Calu3 (cell line): ENCODE measurements at regions not wholly inside any gene's neighbourhood (a gene's known extent, or its start where the extent isn't known, plus 50 kb on each side); places are given as distances from the start of the nearest gene placed in this dataset.
"Not testable (repeated sequence)": the region's sequence is repeated elsewhere in the genome, so short reads cannot be mapped to it uniquely, and the experiment has no call there.

Experiments
- BruUV-seq: library from RNA; stranded (reverse); fragments of 400-500 nt; replicated peaks from 2 replicates; lab custom pipeline; 2021; lab: Mats Ljungman, UMichigan
- CTCF ChIA-PET: fragments of 300-600 bp; sonication (Branson Sonifier 250); formaldehyde crosslinking; loops from one replicate; lab custom pipeline; 2022; ENCODE audit warnings: antibody characterized with exemption; lab: Charles Lee
- DNase-seq: peaks from one replicate; pipeline ENCODE4 v3.0.0; 2022
- H3K27ac Mint-ChIP-seq: one replicate; pipeline ENCODE4 v1.8.0; 2022; ENCODE audit warnings: mixed read lengths; ENCODE audit not compliant: unreplicated experiment
- H3K27me3 Mint-ChIP-seq: one replicate; pipeline ENCODE4 v1.8.0; 2022; ENCODE audit warnings: mixed read lengths; ENCODE audit not compliant: unreplicated experiment
- H3K36me3 Mint-ChIP-seq: one replicate; pipeline ENCODE4 v1.8.0; 2022; ENCODE audit warnings: mild to moderate bottlenecking, moderate library complexity, mixed read lengths; ENCODE audit not compliant: insufficient read depth, unreplicated experiment
- H3K4me1 Mint-ChIP-seq: one replicate; pipeline ENCODE4 v1.8.0; 2022; ENCODE audit warnings: mild to moderate bottlenecking, low read depth, mixed read lengths; ENCODE audit not compliant: unreplicated experiment
- H3K4me3 Mint-ChIP-seq: one replicate; pipeline ENCODE4 v1.8.0; 2022; ENCODE audit warnings: mild to moderate bottlenecking, low read depth, moderate library complexity, mixed read lengths; ENCODE audit not compliant: unreplicated experiment
- H3K9me3 Mint-ChIP-seq: one replicate; pipeline ENCODE4 v1.8.0; 2022; ENCODE audit warnings: low read depth, mixed read lengths; ENCODE audit not compliant: unreplicated experiment
- intact Hi-C: fragments of 100-400 bp; cut with micrococcal nuclease; formaldehyde crosslinking; loops from one replicate; pipeline ENCODE4 v1.10.0; 2022; ENCODE audit not compliant: unreplicated experiment
- TF ChIP-seq, protein P1 (sequence below): fragments of 200-600 bp; IDR thresholded peaks from one replicate; pipeline ENCODE4 v1.8.0; 2022; ENCODE audit warnings: antibody characterized with exemption; ENCODE audit not compliant: unreplicated experiment

DNA sequence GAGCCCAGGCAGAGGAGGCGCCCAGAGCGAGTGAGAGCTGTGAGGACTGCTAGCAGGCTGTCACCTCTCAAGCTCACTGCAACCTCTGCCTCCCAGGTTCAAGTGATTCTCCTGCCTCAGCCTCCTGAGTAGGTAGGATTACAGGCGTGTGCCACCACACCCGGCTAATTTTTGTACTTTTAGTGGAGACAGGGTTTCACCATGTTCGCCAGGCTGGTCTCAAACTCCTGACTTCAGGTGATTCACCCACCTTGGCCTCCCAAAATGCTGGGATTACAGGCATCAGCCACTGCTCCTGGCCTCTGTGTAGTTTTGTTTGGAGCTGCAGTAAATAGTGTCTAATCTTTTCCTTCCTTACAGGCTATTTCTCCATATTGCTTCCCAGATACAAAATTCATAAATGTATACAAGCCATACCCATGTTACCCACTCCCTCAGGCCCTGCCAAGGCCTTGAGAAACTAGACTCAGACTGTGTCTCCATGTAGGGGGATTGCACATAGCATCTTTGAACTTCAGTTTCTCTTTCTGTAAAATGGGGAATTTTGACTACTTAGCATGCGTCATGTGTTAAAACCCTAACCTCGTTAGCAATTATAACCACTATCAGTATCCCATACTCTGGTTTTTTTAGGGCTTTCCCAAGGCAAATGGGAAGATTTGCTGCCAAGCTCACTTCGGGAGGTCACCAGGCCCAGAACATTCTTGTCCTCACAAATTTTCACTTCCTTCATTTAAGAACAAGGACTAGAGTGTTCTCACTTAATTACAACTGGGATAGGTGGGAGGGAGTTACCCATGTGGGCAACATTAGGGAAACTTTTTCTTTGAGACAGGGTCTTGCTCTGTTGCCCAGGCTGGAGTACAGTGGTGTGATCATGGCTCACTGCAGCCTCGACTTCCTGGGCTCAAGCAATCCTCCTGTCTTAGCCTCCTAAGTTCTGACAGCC lies 67.3 kb upstream of the DDR1 start:
- DNase-seq, result no peak
- Mint-ChIP-seq H3K36me3 (peaks cover 32% of the 10 kb centered on the region), H3K27ac (peak overlapping the region; percentile 85), H3K27me3 (no peaks in the 10 kb centered on the region), H3K4me3 (no peak overlapping the region), H3K9me3 (no peaks in the 10 kb centered on the region), H3K4me1 (peaks cover 69% of the 10 kb centered on the region)
- CTCF ChIA-PET, result no interaction called here
- BruUV-seq, result no TSS peak
- intact Hi-C loops, result no loop called here
- TF ChIP-seq, protein P1, sequence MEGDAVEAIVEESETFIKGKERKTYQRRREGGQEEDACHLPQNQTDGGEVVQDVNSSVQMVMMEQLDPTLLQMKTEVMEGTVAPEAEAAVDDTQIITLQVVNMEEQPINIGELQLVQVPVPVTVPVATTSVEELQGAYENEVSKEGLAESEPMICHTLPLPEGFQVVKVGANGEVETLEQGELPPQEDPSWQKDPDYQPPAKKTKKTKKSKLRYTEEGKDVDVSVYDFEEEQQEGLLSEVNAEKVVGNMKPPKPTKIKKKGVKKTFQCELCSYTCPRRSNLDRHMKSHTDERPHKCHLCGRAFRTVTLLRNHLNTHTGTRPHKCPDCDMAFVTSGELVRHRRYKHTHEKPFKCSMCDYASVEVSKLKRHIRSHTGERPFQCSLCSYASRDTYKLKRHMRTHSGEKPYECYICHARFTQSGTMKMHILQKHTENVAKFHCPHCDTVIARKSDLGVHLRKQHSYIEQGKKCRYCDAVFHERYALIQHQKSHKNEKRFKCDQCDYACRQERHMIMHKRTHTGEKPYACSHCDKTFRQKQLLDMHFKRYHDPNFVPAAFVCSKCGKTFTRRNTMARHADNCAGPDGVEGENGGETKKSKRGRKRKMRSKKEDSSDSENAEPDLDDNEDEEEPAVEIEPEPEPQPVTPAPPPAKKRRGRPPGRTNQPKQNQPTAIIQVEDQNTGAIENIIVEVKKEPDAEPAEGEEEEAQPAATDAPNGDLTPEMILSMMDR, result no peak

DNA sequence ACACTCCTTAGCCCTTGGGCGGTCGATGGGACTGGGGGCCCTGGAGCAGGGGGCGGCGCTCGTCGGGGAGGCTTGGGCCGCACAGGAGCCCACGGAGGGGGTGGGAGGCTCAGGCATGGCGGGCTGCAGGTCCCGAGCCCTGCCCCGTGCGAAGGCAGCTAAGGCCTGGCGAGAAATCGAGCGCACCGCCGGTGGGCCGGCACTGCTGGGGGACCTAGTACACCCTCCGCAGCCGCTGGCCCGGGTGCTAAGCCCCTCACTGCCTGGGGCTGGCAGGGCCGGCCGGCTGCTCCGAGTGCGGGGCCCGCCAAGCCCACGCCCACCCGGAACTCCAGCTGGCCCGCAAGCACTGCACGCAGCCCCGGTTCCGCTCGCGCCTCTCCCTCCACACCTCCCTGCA lies 68.0 kb upstream of the DDR1 start:
- H3K27me3 Mint-ChIP-seq, H3K4me3 Mint-ChIP-seq, DNase-seq, intact Hi-C loops, H3K9me3 Mint-ChIP-seq, BruUV-seq, H3K27ac Mint-ChIP-seq: not testable (repeated sequence)
- CTCF ChIA-PET, result interaction anchor here (0.7 kb wide), 1 partner anchor 64 kb away, joined by 3 read pairs; no protein-coding TSS in a partner anchor
- Mint-ChIP-seq H3K4me1 (peaks cover 64% of the 10 kb centered on the region), H3K36me3 (peaks cover 32% of the 10 kb centered on the region)

DNA sequence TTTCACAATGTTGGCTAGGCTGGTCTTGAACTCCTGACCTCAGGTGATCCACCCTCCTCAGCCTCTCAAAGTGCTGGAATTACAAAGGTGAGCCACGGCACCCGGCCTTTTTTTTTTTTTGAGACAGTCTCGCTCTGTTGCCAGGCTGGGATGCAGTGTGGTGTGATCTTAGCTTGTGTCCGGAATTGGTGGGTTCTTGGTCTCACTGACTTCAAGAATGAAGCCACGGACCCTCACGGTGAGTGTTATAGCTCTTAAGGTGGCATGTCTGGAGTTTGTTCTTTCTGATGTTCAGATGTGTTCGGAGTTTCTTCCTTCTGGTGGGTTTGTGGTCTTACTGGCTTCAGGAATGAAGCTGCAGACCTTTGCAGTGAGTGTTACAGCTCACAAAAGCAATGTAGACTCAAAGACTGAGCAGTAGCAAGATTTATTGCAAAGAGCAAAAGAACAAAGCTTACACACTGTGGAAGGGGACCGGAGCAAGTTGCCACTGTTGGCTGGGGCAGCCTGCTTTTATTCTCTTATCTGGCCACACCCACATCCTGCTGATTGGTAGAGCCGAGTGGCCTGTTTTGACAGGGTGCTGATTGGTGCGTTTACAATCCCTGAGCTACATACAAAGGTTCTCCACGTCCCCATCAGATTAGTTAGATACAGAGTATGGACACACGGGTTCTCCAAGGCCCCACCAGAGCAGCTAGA lies 69.1 kb upstream of the DDR1 start:
- BruUV-seq, result TSS peak; percentile 75
- CTCF ChIA-PET, result interaction anchor here (0.6 to 1.3 kb wide), 3 partner anchors 18 to 1111 kb away, joined by 3 read pairs; no protein-coding TSS in a partner anchor
- not testable (repeated sequence) for H3K9me3 Mint-ChIP-seq, H3K4me3 Mint-ChIP-seq, DNase-seq, H3K27me3 Mint-ChIP-seq
- intact Hi-C loops, result loop anchor here (2.0 kb wide), 1 partner anchor 72 kb away; the partner anchor contains the start of gene FLOT1
- peak overlapping the region; percentile 84 for H3K27ac Mint-ChIP-seq
- peaks cover 32% of the 10 kb centered on the region for H3K36me3 Mint-ChIP-seq
- peaks cover 66% of the 10 kb centered on the region for H3K4me1 Mint-ChIP-seq

DNA sequence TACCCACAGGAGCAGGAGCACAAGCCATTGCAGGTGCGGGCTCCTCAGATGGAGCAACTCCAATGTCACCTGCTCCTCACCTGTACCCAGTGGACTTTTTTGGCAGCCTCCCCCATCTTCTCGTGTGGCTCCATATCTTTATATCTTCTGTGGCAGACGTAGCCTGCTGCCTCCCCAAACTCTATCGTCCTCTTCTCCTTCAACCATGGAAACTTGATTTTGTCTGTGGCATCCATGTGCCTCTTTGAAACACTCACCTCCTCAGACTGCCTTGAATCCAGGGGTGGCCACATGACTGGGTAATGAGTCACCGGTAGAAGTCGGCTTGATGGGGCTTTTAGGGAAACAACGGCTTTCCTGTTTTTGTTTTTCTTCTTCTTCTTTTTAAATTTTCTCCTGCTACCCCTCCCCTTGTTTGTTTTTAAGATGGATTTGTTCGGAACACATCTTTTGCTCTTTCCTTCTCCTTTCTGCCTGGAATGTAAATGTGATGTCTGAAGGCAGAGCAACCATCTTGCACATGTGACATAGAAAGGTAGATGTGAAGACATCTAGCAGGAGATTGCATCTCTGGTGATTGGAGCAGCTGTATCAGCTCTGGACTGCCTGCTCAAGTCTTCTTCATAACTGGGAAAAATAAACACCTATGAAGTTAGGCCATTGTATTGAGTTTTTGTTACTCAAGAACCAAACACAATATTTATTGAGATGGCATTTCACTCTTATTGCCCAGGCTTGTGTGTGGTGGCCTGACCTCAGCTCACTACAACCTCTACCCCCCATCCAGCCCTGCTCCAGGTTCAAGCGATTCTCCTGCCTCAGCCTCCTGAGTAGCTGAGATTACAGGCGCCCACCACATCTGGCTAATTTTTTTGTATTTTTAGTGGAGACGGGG lies 69.9 kb upstream of the DDR1 start:
- Mint-ChIP-seq H3K36me3 (peaks cover 26% of the 10 kb centered on the region), H3K4me1 (peaks cover 58% of the 10 kb centered on the region), H3K27ac (peak overlapping the region; percentile 84), H3K9me3 (no peaks in the 10 kb centered on the region), H3K27me3 (no peaks in the 10 kb centered on the region), H3K4me3 (peak overlapping the region; percentile 3)
- CTCF ChIA-PET, result interaction anchor here (0.6 to 1.3 kb wide), 3 partner anchors 45 to 1112 kb away, joined by 3 read pairs; no protein-coding TSS in a partner anchor
- intact Hi-C loops, result loop anchor here (2.0 kb wide), 1 partner anchor 72 kb away; the partner anchor contains the start of gene FLOT1
- no TSS peak for BruUV-seq
- TF ChIP-seq, protein P1, result no peak
- peak; percentile 77 for DNase-seq
